HepG2 (cell line): ENCODE measurements at regions not wholly inside any gene's neighbourhood (a gene's known extent, or its start where the extent isn't known, plus 50 kb on each side); places are given as distances from the start of the nearest gene placed in this dataset.

Experiments used
- ATAC-seq: fragments of 200-7000 bp; cut with Tn5 transposase; 3 replicates; pipeline ENCODE4 v1.9.1; 2020; ENCODE audit warnings: mild to moderate bottlenecking, moderate library complexity
- BruUV-seq: library from RNA; stranded (reverse); fragments of 400-500 nt; replicated peaks from 2 replicates; lab custom pipeline; 2021; lab: Mats Ljungman, UMichigan
- CTCF ChIA-PET: fragments of 300-600 bp; formaldehyde crosslinking; extraction: SDS; loops from one replicate; lab custom pipeline; 2021; ENCODE audit warnings: low total read pairs, inconsistent platforms, low intra/inter-chr PET ratio; lab: Yijun Ruan, JAX
- POLR2A ChIA-PET: fragments of 350-600 bp; sonication (Branson Sonifier 250); formaldehyde crosslinking; loops from one replicate; lab custom pipeline; 2020; ENCODE audit warnings: antibody characterized with exemption, inconsistent platforms; lab: Yijun Ruan, JAX
- DNase-seq: peaks from one replicate; pipeline ENCODE4 v3.0.0-alpha.2; 2015; ENCODE audit warnings: low spot score
- FAIRE-seq: peaks from 3 replicates; lab custom pipeline; 2011; peaks lifted over from hg19 to GRCh38; lab: Jason Lieb, UNC
- H2AFZ ChIP-seq: one replicate; pipeline ENCODE4 v1.6.1; 2011; ENCODE audit warnings: low read length, inconsistent platforms
- H3K27ac ChIP-seq: fragments of 300-600 bp; 3 replicates; pipeline ENCODE4 v1.8.0; 2011; ENCODE audit warnings: mixed run types, mild to moderate bottlenecking, mixed read lengths, low read length, inconsistent platforms; ENCODE audit not compliant: insufficient read depth; ENCODE audit errors: extremely low read length
- H3K27me3 ChIP-seq, 2 experiments: fragments of 200-600 bp in 1 of 2; 2 replicates in 1 of 2; 3 replicates in 1 of 2; pipeline versions ENCODE4 v1.6.0 to v1.8.0; 2011; ENCODE audit warnings: low read length in 2 of 2, mild to moderate bottlenecking in 2 of 2, moderate library complexity in 2 of 2, inconsistent platforms in 1 of 2; ENCODE audit not compliant: insufficient read depth in 2 of 2, control insufficient read depth in 1 of 2
- H3K36me3 ChIP-seq, 2 experiments: fragments of 200-600 bp in 1 of 2; replicated peaks in 1 of 2; 2 replicates in 1 of 2; 3 replicates in 1 of 2; pipeline versions ENCODE4 v1.5.1 to v1.8.0; 2011; ENCODE audit warnings: low read length in 2 of 2, inconsistent platforms in 1 of 2; ENCODE audit not compliant: insufficient read depth in 2 of 2, control insufficient read depth in 1 of 2
- H3K4me1 ChIP-seq: 2 replicates; pipeline ENCODE4 v1.5.1; 2012; ENCODE audit warnings: low read length, inconsistent platforms; ENCODE audit not compliant: insufficient read depth
- H3K4me2 ChIP-seq: 2 replicates; pipeline ENCODE4 v1.6.0; 2011; ENCODE audit warnings: low read depth, low read length, inconsistent platforms
- H3K4me3 ChIP-seq, 3 experiments: fragments of 200-600 bp in 1 of 3; sonication (generic), shearing (Covaris generic) in 1 of 3; replicated peaks in 1 of 3; 2 replicates each; pipeline ENCODE4 v1.5.1; 2011 to 2016; ENCODE audit warnings: low read length in 3 of 3, inconsistent platforms in 2 of 3, low read depth in 2 of 3, mild to moderate bottlenecking in 2 of 3, control low read depth in 1 of 3, mixed read lengths in 1 of 3; ENCODE audit not compliant: insufficient read depth in 1 of 3
- H3K79me2 ChIP-seq: one replicate; pipeline ENCODE4 v1.6.1; 2011; ENCODE audit warnings: low read length, inconsistent platforms; ENCODE audit not compliant: insufficient read depth
- H3K9ac ChIP-seq: 2 replicates; pipeline ENCODE4 v1.6.0; 2011; ENCODE audit warnings: mild to moderate bottlenecking, low read depth, low read length, inconsistent platforms; ENCODE audit not compliant: insufficient read depth
- H3K9me3 ChIP-seq: 2 replicates; pipeline ENCODE4 v1.5.1; 2012; ENCODE audit warnings: mild to moderate bottlenecking, low read length
- H4K20me1 ChIP-seq: 2 replicates; pipeline ENCODE4 v1.6.0; 2011; ENCODE audit warnings: inconsistent platforms, mild to moderate bottlenecking, low read length, moderate library complexity; ENCODE audit not compliant: insufficient read depth
- ZBTB33 ChIP-seq: sonication (generic); formaldehyde crosslinking; IDR thresholded peaks from 2 replicates; pipeline ENCODE4 v1.4.0; 2020; ENCODE audit warnings: missing genetic modification reagents
- ZGPAT ChIP-seq: IDR thresholded peaks from 2 replicates; pipeline ENCODE4 v1.6.1; 2016; ENCODE audit warnings: mild to moderate bottlenecking
- ZMYM2 ChIP-seq: sonication (generic); formaldehyde crosslinking; IDR thresholded peaks from 2 replicates; pipeline ENCODE4 v1.8.0; 2022; ENCODE audit warnings: mild to moderate bottlenecking, missing genetic modification reagents
- WGBS: methylation state at CpG from one replicate; pipeline ENCODE4 v1.1.6; 2017; ENCODE audit warnings: low lambda C conversion rate; 5-methylcytosine and 5-hydroxymethylcytosine counted together
- in situ Hi-C: cut with HindIII; loops from 2 replicates; pipeline ENCODE4 v1.10.0; 2017; ENCODE audit warnings: low pct_unique_long_range_greater_than_20kb; ENCODE audit not compliant: extremely low pct_ligation_motif_present
- intact Hi-C: fragments of 100-400 bp; cut with micrococcal nuclease; formaldehyde crosslinking; loops from one replicate; pipeline ENCODE4 v1.10.0; 2022; ENCODE audit not compliant: unreplicated experiment

GRCh38 chr4:8773124-8773931, 98.3 kb downstream of the HMX1 start:
- H3K27me3 ChIP-seq: peaks cover 0 to 18% of the 10 kb centered on the region in 2 experiments; a peak in 3 of 5 replicates
- FAIRE-seq: no peak
- intact Hi-C loops: no loop called here
- no peak overlapping the region for H3K27ac ChIP-seq
- ChIA-PET CTCF (no interaction called here), POLR2A (no interaction called here)
- no peaks in the 10 kb centered on the region for H4K20me1 ChIP-seq
- no peak overlapping the region for H3K9ac ChIP-seq
- WGBS: 19% methylated on average over 17 of the region's 36 CpGs
- no peak overlapping the region for H3K4me2 ChIP-seq
- H3K36me3 ChIP-seq: no peaks in the 10 kb centered on the region
- no peak for ATAC-seq
- H3K4me3 ChIP-seq: no peak overlapping the region
- no peak for DNase-seq
- no peaks in the 10 kb centered on the region for H3K9me3 ChIP-seq
- BruUV-seq: no TSS peak
- H2AFZ ChIP-seq: no peak overlapping the region
- H3K4me1 ChIP-seq: no peaks in the 10 kb centered on the region
- H3K79me2 ChIP-seq: no peaks in the 10 kb centered on the region
- TF ChIP-seq ZMYM2 (CRISPR knock-in tag) (no peak), ZGPAT (CRISPR knock-in tag) (no peak), ZBTB33 (CRISPR knock-in tag) (peak; percentile 46; the same call in 1 of the 2 replicates)
- in situ Hi-C loops: no loop called here
